MM.1S (cell line): ENCODE measurements at regions not wholly inside any gene's neighbourhood (a gene's known extent, or its start where the extent isn't known, plus 50 kb on each side); places are given as distances from the start of the nearest gene placed in this dataset.

Source experiments
- DNase-seq: peaks from one replicate; pipeline ENCODE4 v3.0.0-alpha.2; 2015
- H2AFZ ChIP-seq: fragments of 300-600 bp; sonication (generic); 2 replicates; pipeline ENCODE4 v1.6.0; 2016; ENCODE audit warnings: antibody characterized with exemption, low read length
- H3F3A ChIP-seq: fragments of 300-600 bp; sonication (generic); 2 replicates; pipeline ENCODE4 v1.6.1; 2016; ENCODE audit warnings: mild to moderate bottlenecking, antibody characterized with exemption, low read length, moderate library complexity, mixed read lengths; ENCODE audit not compliant: insufficient read depth
- H3K27ac ChIP-seq: fragments of 300-600 bp; sonication (generic); 2 replicates; pipeline ENCODE4 v1.5.1; 2016; ENCODE audit warnings: mild to moderate bottlenecking, low read length
- H3K27me3 ChIP-seq: fragments of 300-600 bp; sonication (generic); replicated peaks from 2 replicates; pipeline ENCODE4 v1.6.0; 2016; ENCODE audit warnings: low read length; ENCODE audit not compliant: insufficient read depth
- H3K36me3 ChIP-seq: fragments of 300-600 bp; sonication (generic); replicated peaks from 2 replicates; pipeline ENCODE4 v1.6.1; 2016; ENCODE audit warnings: mild to moderate bottlenecking, low read length, mixed read lengths; ENCODE audit not compliant: insufficient read depth
- H3K4me1 ChIP-seq: fragments of 300-600 bp; sonication (generic); 2 replicates; pipeline ENCODE4 v1.6.1; 2016; ENCODE audit warnings: low read length, mixed read lengths
- H3K4me2 ChIP-seq: fragments of 300-600 bp; sonication (generic); 2 replicates; pipeline ENCODE4 v1.6.0; 2016; ENCODE audit warnings: low read depth, low read length
- H3K4me3 ChIP-seq: fragments of 300-600 bp; sonication (generic); 2 replicates; pipeline ENCODE4 v1.5.1; 2016; ENCODE audit warnings: low read length, mixed read lengths
- H3K79me2 ChIP-seq: fragments of 300-600 bp; sonication (generic); 2 replicates; pipeline ENCODE4 v1.6.1; 2016; ENCODE audit warnings: mixed run types, low read length, mixed read lengths
- H3K9ac ChIP-seq: fragments of 300-600 bp; sonication (generic); 2 replicates; pipeline ENCODE4 v1.6.1; 2016; ENCODE audit warnings: low read length, mixed read lengths
- H3K9me2 ChIP-seq: fragments of 300-600 bp; sonication (generic); replicated peaks from 2 replicates; pipeline ENCODE4 v1.6.1; 2016; ENCODE audit warnings: mild to moderate bottlenecking, low read length, mixed read lengths; ENCODE audit not compliant: insufficient read depth
- H3K9me3 ChIP-seq: fragments of 300-600 bp; sonication (generic); replicated peaks from 2 replicates; pipeline ENCODE4 v1.6.1; 2016; ENCODE audit warnings: mild to moderate bottlenecking, low read length, mixed read lengths; ENCODE audit not compliant: insufficient read depth
- H4K20me1 ChIP-seq: fragments of 300-600 bp; sonication (generic); 2 replicates; pipeline ENCODE4 v1.6.1; 2016; ENCODE audit warnings: mild to moderate bottlenecking, low read length, moderate library complexity, mixed read lengths; ENCODE audit not compliant: insufficient read depth
- CTCF ChIP-seq: fragments of 300-600 bp; sonication (generic); IDR thresholded peaks from 2 replicates; pipeline ENCODE4 v1.5.1; 2016; ENCODE audit warnings: antibody characterized with exemption, low read length, mixed read lengths
- EZH2 ChIP-seq: fragments of 300-600 bp; sonication (generic); optimal IDR thresholded peaks from 2 replicates; pipeline ENCODE3; 2017; ENCODE audit warnings: low read depth, mild to moderate bottlenecking, antibody characterized with exemption, low read length, mixed read lengths
- EZH2phosphoT487 ChIP-seq: fragments of 300-600 bp; sonication (generic); IDR thresholded peaks from 2 replicates; pipeline ENCODE4 v1.6.1; 2018; ENCODE audit warnings: antibody characterized with exemption, low read length

GRCh38 chr5:110092955-110093785, 403.4 kb downstream of the MAN2A1 start:
- Histone ChIP-seq H3K4me2 (no peak overlapping the region), H4K20me1 (no peaks in the 10 kb centered on the region), H3K9me3 (no peaks in the 10 kb centered on the region), H3K4me1 (peaks cover 3% of the 10 kb centered on the region; the same call in 1 of the 2 replicates), H3K79me2 (no peaks in the 10 kb centered on the region), H3K27ac (no peak overlapping the region), H3K9me2 (no peaks in the 10 kb centered on the region), H3K9ac (no peak overlapping the region), H3K27me3 (no peaks in the 10 kb centered on the region), H3F3A (no peaks in the 10 kb centered on the region), H2AFZ (no peak overlapping the region), H3K36me3 (no peaks in the 10 kb centered on the region), H3K4me3 (no peak overlapping the region)
- TF ChIP-seq EZH2phosphoT487 (no peak), EZH2 (no peak), CTCF (no peak)
- no peak for DNase-seq

- no peak overlapping the region for H3K27ac ChIP-seq
- no peaks in the 10 kb centered on the region for H3K36me3 ChIP-seq
- DNase-seq, result no peak
- no peaks in the 10 kb centered on the region for H3F3A ChIP-seq
- no peaks in the 10 kb centered on the region for H4K20me1 ChIP-seq
- H3K9me3 ChIP-seq, result no peaks in the 10 kb centered on the region
- no peak overlapping the region for H2AFZ ChIP-seq
- TF ChIP-seq CTCF, result no peak
- TF ChIP-seq EZH2, result no peak
- TF ChIP-seq EZH2phosphoT487, result no peak
- H3K27me3 ChIP-seq, result no peaks in the 10 kb centered on the region
- H3K4me1 ChIP-seq, result no peaks in the 10 kb centered on the region; the same call in 1 of the 2 replicates
- no peak overlapping the region for H3K9ac ChIP-seq
- H3K9me2 ChIP-seq, result no peaks in the 10 kb centered on the region
- H3K79me2 ChIP-seq, result no peaks in the 10 kb centered on the region
- no peak overlapping the region for H3K4me2 ChIP-seq
- H3K4me3 ChIP-seq, result no peak overlapping the region
Measured at GRCh38 chr5:110094109-110094508, 404.4 kb downstream of the MAN2A1 start.

GRCh38 chr5:110094548-110094947, 404.8 kb downstream of the MAN2A1 start:
- H3K9me2 ChIP-seq, result no peaks in the 10 kb centered on the region
- no peaks in the 10 kb centered on the region for H4K20me1 ChIP-seq
- no peaks in the 10 kb centered on the region for H3F3A ChIP-seq
- H3K4me1 ChIP-seq, result no peaks in the 10 kb centered on the region
- H3K36me3 ChIP-seq, result no peaks in the 10 kb centered on the region
- H2AFZ ChIP-seq, result no peak overlapping the region
- TF ChIP-seq EZH2, result no peak
- no peak for TF ChIP-seq EZH2phosphoT487
- TF ChIP-seq CTCF, result no peak
- H3K79me2 ChIP-seq, result no peaks in the 10 kb centered on the region
- H3K4me3 ChIP-seq, result no peak overlapping the region
- no peak overlapping the region for H3K9ac ChIP-seq
- no peaks in the 10 kb centered on the region for H3K27me3 ChIP-seq
- no peak overlapping the region for H3K27ac ChIP-seq
- no peaks in the 10 kb centered on the region for H3K9me3 ChIP-seq
- H3K4me2 ChIP-seq, result no peak overlapping the region
- no peak for DNase-seq
